ENCODE measurements at regions not wholly inside any gene's neighbourhood (a gene's known extent, or its start where the extent isn't known, plus 50 kb on each side); places are given as distances from the start of the nearest gene placed in this dataset.

- Histone ChIP-seq H4K20me1 (ENCODE audit: insufficient read depth, low read length) (no peaks in the 10 kb centered on the region), H3K9me3 (ENCODE audit: control insufficient read depth, insufficient read depth, low read length) (no peaks in the 10 kb centered on the region), H3K18ac (ENCODE audit: low read depth, low read length) (no peak overlapping the region), H4K91ac (ENCODE audit: insufficient read depth, low read depth, low read length) (no peak overlapping the region), H3K4me2 (ENCODE audit: low read depth, low read length) (no peak overlapping the region), H3K79me1 (ENCODE audit: low read depth in 1 of 2, low read length in 2 of 2) (no peaks in the 10 kb centered on the region), H2AK9ac (replicated peaks; ENCODE audit: low read depth, low read length, poor library complexity) (no peak overlapping the region), H3K36me3 (ENCODE audit: control insufficient read depth, insufficient read depth, low read length) (no peaks in the 10 kb centered on the region), H3K56ac (ENCODE audit: extremely low read depth, insufficient read depth, low read length) (no peak overlapping the region), H2AK5ac (ENCODE audit: low read depth, low read length) (no peak overlapping the region), H3K27me3 (ENCODE audit: control insufficient read depth, insufficient read depth, low read length) (no peaks in the 10 kb centered on the region), H3K4me1 (ENCODE audit: control insufficient read depth, insufficient read depth, low read length) (no peaks in the 10 kb centered on the region), H3K9ac (ENCODE audit: low read depth, low read length) (no peak overlapping the region), H3K4ac (ENCODE audit: low read depth, low read length) (no peak overlapping the region), H4K5ac (ENCODE audit: low read depth, low read length) (no peak overlapping the region), H3K14ac (replicated peaks; ENCODE audit: low read depth, low read length) (no peak overlapping the region), H2BK15ac (ENCODE audit: low read depth, low read length) (no peak overlapping the region), H2BK20ac (ENCODE audit: low read depth, low read length) (no peak overlapping the region), H2BK120ac (ENCODE audit: low read depth, low read length) (no peak overlapping the region), H2AFZ (replicated peaks; ENCODE audit: low read length, poor library complexity) (no peak overlapping the region), H3K9me1 (ENCODE audit: insufficient read depth, low read length) (no peaks in the 10 kb centered on the region), H2BK5ac (ENCODE audit: low read depth, low read length, poor library complexity, severe bottlenecking) (no peak overlapping the region), H3K27ac (ENCODE audit: insufficient read depth, low read length) (no peak overlapping the region), H3K4me3 (ENCODE audit: insufficient read depth, low read depth, low read length) (no peak overlapping the region), H4K8ac (ENCODE audit: low read depth in 2 of 2, low read length in 2 of 2) (no peak overlapping the region), H3K23ac (ENCODE audit: low read depth, low read length) (no peak overlapping the region)
- WGBS, 2 experiments (ENCODE audit: extremely low coverage in 2 of 2, insufficient read length in 1 of 2): no CpG with 5 or more reads among the region's 4 CpGs
- in situ Hi-C loops (cut with MboI; ENCODE audit: low sequenced_read_pairs): no loop called here
- no TSS peak for BruUV-seq (replicated peaks)
- DNase-seq (no peak), ATAC-seq (ENCODE audit: low read depth) (no peak)
- ChIA-PET CTCF (no interaction called here), POLR2A (ENCODE audit: unreplicated experiment) (no interaction called here)
- TF ChIP-seq USF2 (IDR thresholded peaks at IDR 0.05; ENCODE audit: low read depth, low read length) (no peak), CHD1 (IDR thresholded peaks at IDR 0.05; ENCODE audit: low read depth, low read length) (no peak)
- dilution Hi-C loops (cut with HindIII; ENCODE audit: low sequenced_read_pairs, unreplicated experiment): no loop called here
- intact Hi-C loops (cut with micrococcal nuclease): no loop called here
Observed at GRCh38 chr4:179128299-179128698, 1686.1 kb upstream of the AGA start.

All from IMR-90 (cell line).